ENCODE measurements at regions not wholly inside any gene's neighbourhood (a gene's known extent, or its start where the extent isn't known, plus 50 kb on each side); places are given as distances from the start of the nearest gene placed in this dataset.

GRCh38 chr11:103649401-103649895 is 387.0 kb upstream of the DDI1 start:
- H3K36me3 ChIP-seq (ENCODE audit: control insufficient read depth in 2 of 2, insufficient read depth in 2 of 2, low read length in 1 of 2): no peaks in the 10 kb centered on the region
- RAD21 ChIA-PET (ENCODE audit: unreplicated experiment): no interaction called here
- SMC1A ChIA-PET (ENCODE audit: uncharacterized antibody, unreplicated experiment): no interaction called here
- FAIRE-seq (no peak), ATAC-seq (no peak), DNase-seq (ENCODE audit: low read depth, low spot score) (no peak)
- H4K20me1 ChIP-seq (ENCODE audit: control insufficient read depth, insufficient read depth): no peaks in the 10 kb centered on the region
- TF ChIP-seq ZNF217 (IDR thresholded peaks at IDR 0.05) (no peak), GABPA (IDR thresholded peaks at IDR 0.05; ENCODE audit: low read depth) (no peak), ZNF687 (IDR thresholded peaks at IDR 0.05) (no peak), SKIL (IDR thresholded peaks at IDR 0.05; ENCODE audit: low read depth, poor library complexity, severe bottlenecking) (no peak), SIN3A (IDR thresholded peaks at IDR 0.05; ENCODE audit: low read depth, low read length) (no peak), ZNF384 (IDR thresholded peaks at IDR 0.05; ENCODE audit: borderline replicate concordance, low read depth, low read length) (no peak)
- CTCF ChIA-PET: no interaction called here
- no peak overlapping the region for H2AFZ ChIP-seq (ENCODE audit: control insufficient read depth, low read depth, low read length)
- no peak overlapping the region for H3K4me3 ChIP-seq
- BruUV-seq (replicated peaks): no TSS peak
- H3K9ac ChIP-seq (ENCODE audit: control insufficient read depth, insufficient read depth, low read length): no peak overlapping the region
- H3K9me3 ChIP-seq (replicated peaks; ENCODE audit: control insufficient read depth, insufficient read depth, low read length): no peaks in the 10 kb centered on the region
- H3K4me2 ChIP-seq (ENCODE audit: control insufficient read depth, insufficient read depth): no peak overlapping the region
- H3K27me3 ChIP-seq (replicated peaks in 1 of 2; ENCODE audit: control insufficient read depth in 2 of 2, insufficient read depth in 2 of 2, low read length in 1 of 2): no peaks in the 10 kb centered on the region
- H3K79me2 ChIP-seq (ENCODE audit: control insufficient read depth, insufficient read depth, low read length): no peaks in the 10 kb centered on the region
- intact Hi-C loops (cut with micrococcal nuclease; ENCODE audit: unreplicated experiment) (no loop called here), in situ Hi-C loops (cut with MboI) (no loop called here)
- WGBS (ENCODE audit: insufficient coverage, insufficient replicate concordance, low lambda C conversion rate, missing lambda C conversion rate): 55% methylated on average over 3 of the region's 3 CpGs
- H3K4me1 ChIP-seq (ENCODE audit: control insufficient read depth, insufficient read depth, low read length): no peaks in the 10 kb centered on the region
- POLR2A ChIA-PET: no interaction called here
- no peak overlapping the region for H3K27ac ChIP-seq (ENCODE audit: control insufficient read depth, insufficient read depth)

Data from GM12878 (cell line).